Fibroblast of lung (primary cell): ENCODE measurements at regions not wholly inside any gene's neighbourhood (a gene's known extent, or its start where the extent isn't known, plus 50 kb on each side); places are given as distances from the start of the nearest gene placed in this dataset.

ENCODE experiments used
- DNase-seq, 2 donors: peaks; one replicate each; pipeline versions ENCODE4 v3.0.0 to v3.0.0-alpha.2; 2010; ENCODE audit warnings: low read depth in 2 of 2
- H2AFZ ChIP-seq: 2 replicates; pipeline ENCODE4 v1.5.1; 2012; ENCODE audit warnings: low read length, control low read depth, inconsistent platforms
- H3K27ac ChIP-seq: 2 replicates; pipeline ENCODE4 v1.5.1; 2011; ENCODE audit warnings: low read length, control low read depth; ENCODE audit not compliant: insufficient read depth
- H3K27me3 ChIP-seq: 2 replicates; pipeline ENCODE4 v1.5.1; 2011; ENCODE audit warnings: mild to moderate bottlenecking, low read length; ENCODE audit not compliant: control insufficient read depth, insufficient read depth
- H3K36me3 ChIP-seq: 2 replicates; pipeline ENCODE4 v1.5.1; 2011; ENCODE audit warnings: low read length; ENCODE audit not compliant: control insufficient read depth, insufficient read depth
- H3K4me1 ChIP-seq: 2 replicates; pipeline ENCODE4 v1.5.1; 2011; ENCODE audit warnings: low read length; ENCODE audit not compliant: control insufficient read depth, insufficient read depth; ENCODE audit errors: extremely low read depth
- H3K4me2 ChIP-seq: 2 replicates; pipeline ENCODE4 v1.5.1; 2011; ENCODE audit warnings: low read length, control low read depth; ENCODE audit not compliant: insufficient read depth; ENCODE audit errors: extremely low read depth
- H3K4me3 ChIP-seq, 4 experiments: fragments of 200-600 bp in 1 of 4; sonication (generic) in 1 of 4; replicated peaks in 1 of 4; 2 replicates each; pipeline ENCODE4 v1.5.1; 2011 to 2016; ENCODE audit warnings: low read length in 4 of 4, low read depth in 3 of 4, mild to moderate bottlenecking in 3 of 4, control low read depth in 2 of 4, inconsistent platforms in 1 of 4, mixed read lengths in 1 of 4; ENCODE audit not compliant: insufficient read depth in 1 of 4; ENCODE audit errors: control extremely low read depth in 1 of 4
- H3K79me2 ChIP-seq: 2 replicates; pipeline ENCODE4 v1.5.1; 2012; ENCODE audit warnings: mild to moderate bottlenecking, low read length, inconsistent platforms; ENCODE audit not compliant: control insufficient read depth, insufficient read depth
- H3K9ac ChIP-seq: 2 replicates; pipeline ENCODE4 v1.5.1; 2011; ENCODE audit warnings: mild to moderate bottlenecking, low read length, control low read depth; ENCODE audit not compliant: insufficient read depth
- H3K9me3 ChIP-seq: 2 replicates; pipeline ENCODE4 v1.5.1; 2012; ENCODE audit warnings: low read depth, low read length; ENCODE audit not compliant: control insufficient read depth, insufficient read depth
- H4K20me1 ChIP-seq: 2 replicates; pipeline ENCODE4 v1.5.1; 2011; ENCODE audit warnings: low read length; ENCODE audit not compliant: control insufficient read depth, insufficient read depth; ENCODE audit errors: extremely low read depth
- EZH2 ChIP-seq: IDR thresholded peaks from 2 replicates; pipeline ENCODE4 v1.5.1; 2012; ENCODE audit warnings: low read length, control low read depth, mild to moderate bottlenecking; ENCODE audit errors: missing control alignments
- TF ChIP-seq, protein P1 (sequence below), 2 donors: IDR thresholded peaks in 1 of 2; conservative IDR thresholded peaks in 1 of 2; 1 replicate in 1 of 2; 2 replicates in 1 of 2; pipeline ENCODE4 v1.5.1; 2011 to 2012; ENCODE audit warnings: low read length in 2 of 2, control low read depth in 1 of 2, inconsistent platforms in 1 of 2, low read depth in 1 of 2, mild to moderate bottlenecking in 1 of 2

DNA sequence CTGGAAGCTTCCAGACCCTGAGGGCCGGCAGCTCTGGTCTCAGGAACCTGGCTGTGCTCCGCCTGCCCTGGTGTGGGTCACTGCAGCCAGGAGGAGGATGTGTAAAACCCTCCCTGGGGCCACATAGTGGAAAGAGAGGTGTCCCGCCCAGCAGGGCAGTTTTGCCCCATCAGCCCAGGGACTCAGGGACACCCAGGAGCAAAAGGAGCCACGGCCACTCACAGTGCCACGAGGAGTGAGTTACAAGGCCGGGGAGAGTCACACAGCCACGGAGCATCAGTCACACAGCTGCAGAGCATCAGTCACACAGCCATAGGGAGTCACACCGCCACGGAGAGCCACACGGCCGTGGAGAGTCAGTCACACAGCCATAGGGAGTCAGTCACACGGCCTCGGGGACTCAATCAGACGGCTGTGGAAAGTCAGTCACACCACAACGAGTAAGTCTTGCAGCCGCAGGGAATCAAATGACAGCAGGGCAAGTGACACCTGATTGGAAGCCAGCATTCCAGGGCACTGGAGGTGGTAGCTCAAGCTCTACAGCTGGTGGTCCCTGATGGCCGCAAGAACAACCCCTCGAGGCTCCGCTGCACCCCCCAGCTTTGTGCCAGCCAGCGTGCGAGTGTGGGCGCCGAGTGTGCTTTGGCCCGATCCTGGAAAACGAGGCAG, 60.9 kb downstream of the DLL1 start:
- H3K9me3 ChIP-seq: no peaks in the 10 kb centered on the region
- no peak overlapping the region for H3K4me2 ChIP-seq
- H3K79me2 ChIP-seq: no peaks in the 10 kb centered on the region
- no peak overlapping the region for H3K9ac ChIP-seq
- DNase-seq: no peak
- H3K27ac ChIP-seq: no peak overlapping the region
- no peak for TF ChIP-seq EZH2
- TF ChIP-seq, protein P1, sequence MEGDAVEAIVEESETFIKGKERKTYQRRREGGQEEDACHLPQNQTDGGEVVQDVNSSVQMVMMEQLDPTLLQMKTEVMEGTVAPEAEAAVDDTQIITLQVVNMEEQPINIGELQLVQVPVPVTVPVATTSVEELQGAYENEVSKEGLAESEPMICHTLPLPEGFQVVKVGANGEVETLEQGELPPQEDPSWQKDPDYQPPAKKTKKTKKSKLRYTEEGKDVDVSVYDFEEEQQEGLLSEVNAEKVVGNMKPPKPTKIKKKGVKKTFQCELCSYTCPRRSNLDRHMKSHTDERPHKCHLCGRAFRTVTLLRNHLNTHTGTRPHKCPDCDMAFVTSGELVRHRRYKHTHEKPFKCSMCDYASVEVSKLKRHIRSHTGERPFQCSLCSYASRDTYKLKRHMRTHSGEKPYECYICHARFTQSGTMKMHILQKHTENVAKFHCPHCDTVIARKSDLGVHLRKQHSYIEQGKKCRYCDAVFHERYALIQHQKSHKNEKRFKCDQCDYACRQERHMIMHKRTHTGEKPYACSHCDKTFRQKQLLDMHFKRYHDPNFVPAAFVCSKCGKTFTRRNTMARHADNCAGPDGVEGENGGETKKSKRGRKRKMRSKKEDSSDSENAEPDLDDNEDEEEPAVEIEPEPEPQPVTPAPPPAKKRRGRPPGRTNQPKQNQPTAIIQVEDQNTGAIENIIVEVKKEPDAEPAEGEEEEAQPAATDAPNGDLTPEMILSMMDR (conservative IDR thresholded peaks at IDR 0.05 in 1 of 2, IDR thresholded peaks at IDR 0.05 in 1 of 2; ENCODE audit: low read depth in 1 of 2, low read length in 2 of 2): no peak
- no peak overlapping the region for H3K4me3 ChIP-seq
- H2AFZ ChIP-seq: no peak overlapping the region
- H3K36me3 ChIP-seq: no peaks in the 10 kb centered on the region
- no peaks in the 10 kb centered on the region for H3K27me3 ChIP-seq
- H4K20me1 ChIP-seq: no peaks in the 10 kb centered on the region
- no peaks in the 10 kb centered on the region for H3K4me1 ChIP-seq

DNA sequence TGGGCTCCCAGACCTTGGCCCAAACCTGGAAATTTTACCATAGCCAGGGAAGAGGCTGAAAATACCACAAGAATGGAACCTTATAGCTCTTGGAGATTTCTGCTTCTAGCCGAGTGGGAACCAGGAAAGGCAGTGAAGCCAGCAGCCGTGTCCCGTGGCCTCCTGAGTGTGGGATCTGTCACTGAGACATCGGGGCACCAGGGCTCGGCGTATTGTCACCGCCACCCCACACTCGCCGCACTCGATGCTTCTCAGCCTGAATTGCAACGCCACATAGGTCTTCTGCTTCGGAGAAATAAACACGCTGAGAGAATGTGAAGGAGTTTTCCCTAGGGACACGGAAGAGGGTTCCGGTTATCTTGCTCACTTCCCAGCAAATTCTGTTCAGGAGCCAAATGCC, 61.5 kb downstream of the DLL1 start:
- Histone ChIP-seq H3K27me3 (no peaks in the 10 kb centered on the region), H3K9ac (no peak overlapping the region), H3K36me3 (no peaks in the 10 kb centered on the region), H4K20me1 (no peaks in the 10 kb centered on the region), H3K79me2 (no peaks in the 10 kb centered on the region), H3K4me2 (no peak overlapping the region), H3K4me1 (no peaks in the 10 kb centered on the region), H3K9me3 (no peaks in the 10 kb centered on the region), H3K27ac (no peak overlapping the region), H3K4me3 (no peak overlapping the region), H2AFZ (no peak overlapping the region)
- DNase-seq: no peak
- TF ChIP-seq, protein P1 (conservative IDR thresholded peaks at IDR 0.05 in 1 of 2, IDR thresholded peaks at IDR 0.05 in 1 of 2; ENCODE audit: low read depth in 1 of 2, low read length in 2 of 2): no peak
- TF ChIP-seq EZH2: no peak

DNA sequence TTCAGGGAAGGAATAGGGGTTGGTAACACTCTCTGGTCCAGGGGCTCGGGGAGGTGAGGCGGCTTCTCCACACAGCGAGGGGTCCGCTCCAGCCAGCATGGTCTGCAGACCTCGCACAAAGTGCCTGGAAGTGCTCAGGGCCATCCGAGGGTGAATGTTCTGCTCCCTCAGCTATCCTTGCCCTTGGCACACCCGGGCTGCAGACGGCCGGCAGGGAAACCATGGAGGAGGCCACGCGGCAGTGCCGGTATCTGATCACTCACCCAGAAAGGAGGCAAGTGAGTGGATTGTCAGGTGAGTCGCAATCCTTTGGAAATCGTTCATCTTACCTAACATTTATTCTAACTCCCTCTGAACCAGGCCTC, 62.0 kb downstream of the DLL1 start:
- TF ChIP-seq EZH2: no peak
- TF ChIP-seq, protein P1 (conservative IDR thresholded peaks at IDR 0.05 in 1 of 2, IDR thresholded peaks at IDR 0.05 in 1 of 2; ENCODE audit: low read depth in 1 of 2, low read length in 2 of 2): no peak

More for the DNA sequence above, 62.0 kb downstream of the DLL1 start:
- H4K20me1 ChIP-seq: no peaks in the 10 kb centered on the region
- no peaks in the 10 kb centered on the region for H3K36me3 ChIP-seq
- H3K4me3 ChIP-seq: no peak overlapping the region
- no peak overlapping the region for H3K4me2 ChIP-seq
- DNase-seq: no peak
- no peaks in the 10 kb centered on the region for H3K9me3 ChIP-seq
- no peak overlapping the region for H2AFZ ChIP-seq
- H3K9ac ChIP-seq: no peak overlapping the region
- no peaks in the 10 kb centered on the region for H3K79me2 ChIP-seq
- H3K27ac ChIP-seq: no peak overlapping the region
- no peaks in the 10 kb centered on the region for H3K4me1 ChIP-seq
- H3K27me3 ChIP-seq: no peaks in the 10 kb centered on the region
